IMR-90 (cell line): ENCODE measurements at regions not wholly inside any gene's neighbourhood (a gene's known extent, or its start where the extent isn't known, plus 50 kb on each side); places are given as distances from the start of the nearest gene placed in this dataset.

ENCODE experiments used
- CHD1 ChIP-seq: IDR thresholded peaks from 2 replicates; pipeline ENCODE4 v1.6.1; 2012; ENCODE audit warnings: low read depth, low read length, improper control_type of control experiment
- FOS ChIP-seq: fragments of 150-350 bp; IDR thresholded peaks from 2 replicates; pipeline ENCODE4 v1.6.1; 2016; ENCODE audit warnings: low read depth, low read length
- TF ChIP-seq, protein P1 (sequence below): fragments of 150-350 bp; IDR thresholded peaks from 2 replicates; pipeline ENCODE4 v1.6.1; 2017; ENCODE audit warnings: mild to moderate bottlenecking, antibody characterized with exemption, low read length, low read depth
- TF ChIP-seq, protein P2 (sequence below): conservative IDR thresholded peaks from 2 replicates; pipeline ENCODE4 v1.5.1; 2012; ENCODE audit warnings: mild to moderate bottlenecking, low read depth, low read length, improper control_type of control experiment

GRCh38 chr5:50574121-50574520 lies 92.3 kb upstream of the PARP8 start:
- TF ChIP-seq, protein P1, sequence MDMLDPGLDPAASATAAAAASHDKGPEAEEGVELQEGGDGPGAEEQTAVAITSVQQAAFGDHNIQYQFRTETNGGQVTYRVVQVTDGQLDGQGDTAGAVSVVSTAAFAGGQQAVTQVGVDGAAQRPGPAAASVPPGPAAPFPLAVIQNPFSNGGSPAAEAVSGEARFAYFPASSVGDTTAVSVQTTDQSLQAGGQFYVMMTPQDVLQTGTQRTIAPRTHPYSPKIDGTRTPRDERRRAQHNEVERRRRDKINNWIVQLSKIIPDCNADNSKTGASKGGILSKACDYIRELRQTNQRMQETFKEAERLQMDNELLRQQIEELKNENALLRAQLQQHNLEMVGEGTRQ: no peak
- TF ChIP-seq, protein P2, sequence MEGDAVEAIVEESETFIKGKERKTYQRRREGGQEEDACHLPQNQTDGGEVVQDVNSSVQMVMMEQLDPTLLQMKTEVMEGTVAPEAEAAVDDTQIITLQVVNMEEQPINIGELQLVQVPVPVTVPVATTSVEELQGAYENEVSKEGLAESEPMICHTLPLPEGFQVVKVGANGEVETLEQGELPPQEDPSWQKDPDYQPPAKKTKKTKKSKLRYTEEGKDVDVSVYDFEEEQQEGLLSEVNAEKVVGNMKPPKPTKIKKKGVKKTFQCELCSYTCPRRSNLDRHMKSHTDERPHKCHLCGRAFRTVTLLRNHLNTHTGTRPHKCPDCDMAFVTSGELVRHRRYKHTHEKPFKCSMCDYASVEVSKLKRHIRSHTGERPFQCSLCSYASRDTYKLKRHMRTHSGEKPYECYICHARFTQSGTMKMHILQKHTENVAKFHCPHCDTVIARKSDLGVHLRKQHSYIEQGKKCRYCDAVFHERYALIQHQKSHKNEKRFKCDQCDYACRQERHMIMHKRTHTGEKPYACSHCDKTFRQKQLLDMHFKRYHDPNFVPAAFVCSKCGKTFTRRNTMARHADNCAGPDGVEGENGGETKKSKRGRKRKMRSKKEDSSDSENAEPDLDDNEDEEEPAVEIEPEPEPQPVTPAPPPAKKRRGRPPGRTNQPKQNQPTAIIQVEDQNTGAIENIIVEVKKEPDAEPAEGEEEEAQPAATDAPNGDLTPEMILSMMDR: no peak
- no peak for TF ChIP-seq CHD1
- no peak for TF ChIP-seq FOS
